ENCODE measurements at regions not wholly inside any gene's neighbourhood (a gene's known extent, or its start where the extent isn't known, plus 50 kb on each side); places are given as distances from the start of the nearest gene placed in this dataset.

- no peak for TF ChIP-seq POLR2A (IDR thresholded peaks at IDR 0.05; ENCODE audit: low read depth, low read length)
- TF ChIP-seq, protein P1, sequence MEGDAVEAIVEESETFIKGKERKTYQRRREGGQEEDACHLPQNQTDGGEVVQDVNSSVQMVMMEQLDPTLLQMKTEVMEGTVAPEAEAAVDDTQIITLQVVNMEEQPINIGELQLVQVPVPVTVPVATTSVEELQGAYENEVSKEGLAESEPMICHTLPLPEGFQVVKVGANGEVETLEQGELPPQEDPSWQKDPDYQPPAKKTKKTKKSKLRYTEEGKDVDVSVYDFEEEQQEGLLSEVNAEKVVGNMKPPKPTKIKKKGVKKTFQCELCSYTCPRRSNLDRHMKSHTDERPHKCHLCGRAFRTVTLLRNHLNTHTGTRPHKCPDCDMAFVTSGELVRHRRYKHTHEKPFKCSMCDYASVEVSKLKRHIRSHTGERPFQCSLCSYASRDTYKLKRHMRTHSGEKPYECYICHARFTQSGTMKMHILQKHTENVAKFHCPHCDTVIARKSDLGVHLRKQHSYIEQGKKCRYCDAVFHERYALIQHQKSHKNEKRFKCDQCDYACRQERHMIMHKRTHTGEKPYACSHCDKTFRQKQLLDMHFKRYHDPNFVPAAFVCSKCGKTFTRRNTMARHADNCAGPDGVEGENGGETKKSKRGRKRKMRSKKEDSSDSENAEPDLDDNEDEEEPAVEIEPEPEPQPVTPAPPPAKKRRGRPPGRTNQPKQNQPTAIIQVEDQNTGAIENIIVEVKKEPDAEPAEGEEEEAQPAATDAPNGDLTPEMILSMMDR (conservative IDR thresholded peaks at IDR 0.05; ENCODE audit: low read depth, low read length) = no peak
Observed at GRCh38 chrX:112577146-112577545, 102.6 kb downstream of the LHFPL1 start.
